GM18505 (cell line): ENCODE measurements at regions not wholly inside any gene's neighbourhood (a gene's known extent, or its start where the extent isn't known, plus 50 kb on each side); places are given as distances from the start of the nearest gene placed in this dataset.
"Not testable (repeated sequence)": the region's sequence is repeated elsewhere in the genome, so short reads cannot be mapped to it uniquely, and the experiment has no call there.

Experiments
- ATAC-seq: cut with Tn5 transposase; IDR thresholded peaks from one replicate; pipeline ENCODE4 v1.9.1; 2021; ENCODE audit not compliant: unreplicated experiment
- POLR2A ChIP-seq: IDR thresholded peaks from 4 replicates; pipeline ENCODE4 v1.6.1; 2011; ENCODE audit warnings: borderline replicate concordance; ENCODE audit not compliant: insufficient read depth, insufficient read length; ENCODE audit errors: extremely low read depth

DNA sequence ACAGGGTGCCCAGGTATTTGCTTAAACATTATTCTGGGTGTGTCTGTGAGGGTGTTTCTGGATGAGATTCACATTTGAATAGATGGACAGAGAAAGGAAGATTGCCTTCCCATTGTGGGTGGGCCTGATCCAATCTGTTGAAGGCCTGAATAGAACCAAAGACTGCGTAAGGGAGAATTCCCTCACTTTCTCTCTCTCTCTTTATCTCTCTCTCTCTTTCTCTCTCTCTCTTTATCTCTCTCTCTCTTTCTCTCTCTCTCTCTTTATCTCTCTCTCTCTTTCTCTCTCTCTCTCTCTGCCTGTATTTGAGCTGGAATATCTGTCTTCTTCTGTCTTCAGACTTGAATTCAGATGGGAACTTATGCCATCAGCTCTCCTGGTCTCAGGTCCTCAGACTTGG, 148.4 kb downstream of the FAM124B start:
- no peak for TF ChIP-seq POLR2A
- no peak for ATAC-seq

DNA sequence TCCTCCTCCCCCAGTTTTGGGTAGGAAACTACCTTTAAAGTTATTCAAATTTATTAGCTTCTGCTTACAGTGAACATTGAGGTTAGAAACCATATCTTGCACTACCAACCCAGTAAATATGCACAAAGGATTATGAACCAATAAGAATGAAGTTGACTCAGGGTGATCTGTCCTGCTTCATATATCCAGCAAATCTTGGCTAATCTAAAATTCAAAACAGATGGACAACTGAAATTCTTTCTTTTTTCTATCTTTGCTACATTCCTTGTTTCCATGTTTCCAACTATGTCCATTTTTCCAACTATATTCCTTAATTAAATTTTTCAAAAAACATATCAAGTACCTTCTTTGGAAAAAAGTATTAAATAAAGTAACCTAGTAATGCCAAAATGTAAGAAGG, 149.3 kb downstream of the FAM124B start:
- ATAC-seq = no peak
- no peak for TF ChIP-seq POLR2A

DNA sequence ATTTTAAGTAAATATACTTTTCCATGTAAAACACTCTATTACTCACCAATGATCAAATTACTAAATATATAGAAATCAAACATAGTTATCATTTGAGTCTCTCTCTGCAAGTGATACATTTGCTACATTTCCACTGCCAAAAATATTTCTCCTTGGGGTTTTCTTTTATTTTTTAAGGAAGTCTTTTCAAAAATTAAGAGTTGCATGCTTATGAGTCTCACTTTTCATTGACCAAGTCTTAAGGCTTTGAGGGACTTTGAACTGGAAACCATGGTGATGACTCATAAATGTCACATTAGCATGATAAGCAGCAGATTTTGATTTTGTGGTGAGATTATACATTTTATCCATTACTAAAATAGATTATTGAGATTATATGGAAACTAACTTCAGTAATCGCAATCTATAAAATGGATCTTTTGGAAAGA, 152.9 kb downstream of the FAM124B start:
- TF ChIP-seq POLR2A = no peak

DNA sequence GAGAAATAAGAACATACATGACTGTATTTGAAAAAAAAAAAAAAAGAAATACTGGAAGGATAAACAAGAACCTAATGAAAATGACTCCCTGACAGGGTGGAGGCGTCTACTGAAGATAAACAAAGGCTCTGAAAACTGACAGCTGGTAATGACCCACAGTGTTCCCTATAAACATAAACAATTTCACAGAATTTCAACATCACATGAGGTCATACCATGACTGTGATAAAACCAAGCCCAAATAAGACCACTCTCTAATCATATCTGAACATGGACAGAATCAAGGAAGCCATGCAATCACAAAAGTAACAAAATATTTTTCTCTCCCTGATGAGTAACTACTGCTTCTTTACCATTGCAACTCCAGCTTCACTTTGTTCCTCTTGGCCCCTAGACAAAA, 159.3 kb downstream of the FAM124B start:
- ATAC-seq = no peak
- no peak for TF ChIP-seq POLR2A

More for the DNA sequence above, 152.9 kb downstream of the FAM124B start:
- no peak for ATAC-seq

DNA sequence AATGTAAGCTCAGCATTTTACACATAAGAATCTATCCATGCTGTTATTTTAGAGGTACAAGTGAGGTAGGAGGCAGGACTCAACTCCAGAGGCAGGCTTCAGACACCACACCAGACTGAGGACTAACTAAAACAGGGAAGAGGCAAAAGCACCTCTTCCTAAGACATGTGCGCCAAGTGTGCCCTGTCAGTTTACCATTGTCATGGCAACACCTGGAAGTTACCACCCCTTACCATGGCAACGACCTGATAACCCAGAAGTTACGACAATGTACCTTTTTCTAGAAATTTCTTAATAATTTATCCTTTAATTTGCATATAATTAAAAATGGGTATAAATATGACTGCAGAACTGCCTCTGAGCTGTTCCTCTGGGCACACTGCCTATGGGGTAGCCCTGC, 160.1 kb downstream of the FAM124B start:
- no peak for TF ChIP-seq POLR2A
- ATAC-seq = no peak

DNA sequence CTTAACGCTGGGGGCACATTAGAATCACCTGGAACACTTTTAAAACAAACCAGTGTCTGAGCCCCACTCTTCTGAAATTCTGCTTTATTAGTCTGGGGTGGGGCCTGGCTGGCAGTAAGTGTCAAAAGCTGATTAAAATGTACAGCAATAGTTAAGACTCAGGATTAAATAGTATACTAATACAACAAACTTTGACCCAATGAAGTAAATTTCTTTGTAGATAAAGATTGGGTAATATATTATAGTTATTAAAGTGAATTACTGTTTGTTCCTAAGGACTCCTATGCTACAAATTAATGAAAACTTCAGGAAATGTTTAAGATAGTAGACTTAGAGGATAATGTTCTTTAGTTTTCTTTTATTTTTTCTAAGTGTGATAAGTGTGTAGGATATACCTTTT, 160.9 kb downstream of the FAM124B start:
- TF ChIP-seq POLR2A = no peak

DNA sequence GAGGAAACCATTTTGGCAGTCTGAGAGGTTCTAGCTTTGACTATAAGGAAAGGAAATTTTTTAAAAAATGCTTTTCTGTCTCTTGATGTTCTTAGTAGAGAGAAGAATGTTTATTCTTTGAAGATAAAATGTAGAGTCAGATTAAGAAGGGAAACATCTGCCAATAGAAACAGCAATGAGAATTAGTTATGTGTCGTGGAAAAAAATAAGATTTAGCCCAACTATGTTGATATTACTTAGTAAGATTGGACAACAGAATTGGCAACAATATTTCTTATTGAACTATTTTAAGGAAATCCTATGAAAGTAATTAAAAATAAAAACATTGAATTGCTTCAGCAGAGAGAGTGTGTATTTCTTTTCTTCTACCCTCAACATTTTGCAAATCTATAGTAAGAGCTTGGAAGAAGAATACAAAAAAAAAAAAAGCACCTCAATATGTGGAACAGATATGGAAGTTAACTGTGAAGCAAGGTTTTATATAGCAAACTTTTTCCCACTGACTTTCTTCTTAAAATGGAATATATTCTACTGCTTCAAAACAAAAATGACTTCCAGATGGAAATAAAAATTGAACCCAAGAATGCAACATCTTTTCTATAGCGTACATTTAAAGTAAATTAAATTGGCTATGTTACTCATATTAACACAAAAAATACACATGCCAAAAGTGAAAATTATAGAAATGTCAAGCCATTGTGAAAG, 177.9 kb downstream of the FAM124B start:
- no peak for ATAC-seq
- no peak for TF ChIP-seq POLR2A

More for the DNA sequence above, 160.9 kb downstream of the FAM124B start:
- no peak for ATAC-seq

DNA sequence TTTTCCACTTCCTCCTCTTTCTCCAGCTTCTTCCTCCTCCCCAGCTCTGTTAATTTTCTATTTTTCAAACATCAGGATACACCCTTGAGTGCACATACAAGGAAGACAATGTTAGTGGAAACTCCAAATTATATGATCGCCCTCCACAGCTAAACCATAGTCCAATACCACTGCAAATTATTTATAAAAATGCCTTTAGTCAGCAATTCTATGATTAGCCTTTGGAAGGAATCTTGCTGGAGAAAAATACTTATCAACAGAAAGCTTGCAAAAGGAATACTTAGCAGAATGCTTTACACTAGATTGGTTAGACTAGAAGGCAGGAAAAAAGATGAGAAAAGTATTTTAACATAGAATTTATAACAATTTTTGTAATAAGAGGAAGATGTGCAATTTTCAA, 178.9 kb downstream of the FAM124B start:
- no peak for ATAC-seq
- TF ChIP-seq POLR2A = no peak

DNA sequence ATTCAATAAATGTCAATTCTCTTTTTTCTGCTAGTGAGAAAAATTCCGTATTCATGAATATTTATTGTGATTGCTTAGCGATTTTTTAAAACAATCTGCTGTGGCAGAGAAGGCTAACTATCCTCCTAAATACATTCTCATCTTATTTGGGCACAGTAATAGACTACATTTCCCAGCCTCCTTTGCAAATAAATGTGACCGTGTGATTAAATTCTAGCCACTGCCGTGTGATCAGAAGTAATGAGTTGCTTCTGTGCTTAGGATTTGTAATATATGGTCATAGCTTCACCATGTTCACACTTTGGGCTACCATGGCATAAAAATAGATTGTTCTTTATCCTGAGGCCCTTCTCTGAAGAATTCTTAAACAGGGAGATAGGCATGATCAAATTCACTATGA, 179.6 kb downstream of the FAM124B start:
- no peak for TF ChIP-seq POLR2A
- no peak for ATAC-seq

DNA sequence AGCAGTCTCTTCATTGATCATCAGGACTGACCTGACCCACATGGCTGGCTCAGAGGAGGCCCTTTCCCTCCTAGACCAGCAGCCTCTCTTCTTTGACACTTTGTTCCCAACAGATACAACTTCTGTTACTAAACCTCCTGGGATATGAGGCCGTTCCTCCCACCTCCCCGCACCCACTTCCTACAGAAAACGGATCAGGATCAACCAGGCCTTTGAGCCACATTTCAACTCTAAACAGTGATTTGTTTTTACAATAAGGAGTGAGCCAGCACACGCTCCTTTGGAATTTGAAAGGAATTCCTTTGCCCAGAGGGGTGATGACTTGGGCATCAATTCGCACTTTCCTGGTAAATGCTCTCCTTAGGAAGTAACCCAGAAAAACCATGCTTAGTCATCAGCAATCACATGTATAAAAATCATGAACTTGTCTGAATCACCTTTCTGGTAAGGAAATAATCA, 180.4 kb downstream of the FAM124B start:
- no peak for TF ChIP-seq POLR2A
- no peak for ATAC-seq

DNA sequence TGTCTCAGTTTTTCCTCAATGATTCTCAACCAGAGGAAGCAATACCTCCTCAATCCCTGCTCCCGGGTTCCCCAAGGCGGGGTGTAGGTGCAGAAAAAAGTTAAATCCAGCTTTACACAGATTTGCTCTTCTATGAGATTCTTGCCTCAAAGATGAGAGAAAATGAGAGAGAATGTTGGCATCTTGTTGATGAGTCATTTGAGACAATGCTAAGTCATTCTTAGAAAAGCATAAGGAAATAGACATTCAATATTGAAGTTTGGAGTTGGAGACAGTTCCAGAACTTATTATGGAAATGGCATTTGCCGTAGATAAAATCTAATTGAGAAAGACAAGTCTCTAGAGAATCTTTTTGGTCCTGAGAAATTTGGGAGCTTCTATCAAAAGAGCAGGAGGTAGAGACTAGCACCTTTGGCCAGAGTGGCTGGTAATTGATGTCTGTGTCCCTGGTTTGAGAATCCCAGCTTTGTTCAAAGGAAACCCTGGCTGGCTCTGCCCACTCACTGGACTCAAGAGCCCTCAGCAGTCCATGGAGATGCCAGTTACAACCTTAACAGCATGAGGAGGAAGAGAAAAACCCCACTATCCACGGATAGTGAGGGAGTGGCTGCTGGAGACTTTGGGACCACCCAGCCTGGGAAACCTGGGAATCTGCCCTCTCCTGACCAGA, 181.2 kb downstream of the FAM124B start:
- ATAC-seq = no peak
- TF ChIP-seq POLR2A = no peak

DNA sequence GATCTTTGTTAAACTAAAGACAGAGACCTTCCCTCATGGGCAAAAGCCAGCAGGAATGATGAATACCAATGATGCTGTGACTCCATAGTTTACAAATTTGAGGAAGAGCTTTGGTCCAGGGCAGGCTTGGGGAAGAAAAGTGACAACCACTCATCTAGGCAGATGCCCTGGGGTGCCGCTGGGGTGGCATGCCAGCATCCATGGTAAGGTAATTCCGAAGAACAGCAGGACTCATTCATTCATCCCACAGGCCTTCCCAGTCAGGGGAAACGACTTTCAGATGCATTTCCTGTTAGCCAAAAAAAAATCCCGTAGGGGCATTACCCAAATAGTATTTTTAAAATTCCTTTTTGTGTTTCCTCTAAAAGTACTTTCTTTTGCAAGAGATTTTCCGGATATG, 180.7 kb upstream of the SERPINE2 start:
- ATAC-seq = no peak
- TF ChIP-seq POLR2A = no peak

DNA sequence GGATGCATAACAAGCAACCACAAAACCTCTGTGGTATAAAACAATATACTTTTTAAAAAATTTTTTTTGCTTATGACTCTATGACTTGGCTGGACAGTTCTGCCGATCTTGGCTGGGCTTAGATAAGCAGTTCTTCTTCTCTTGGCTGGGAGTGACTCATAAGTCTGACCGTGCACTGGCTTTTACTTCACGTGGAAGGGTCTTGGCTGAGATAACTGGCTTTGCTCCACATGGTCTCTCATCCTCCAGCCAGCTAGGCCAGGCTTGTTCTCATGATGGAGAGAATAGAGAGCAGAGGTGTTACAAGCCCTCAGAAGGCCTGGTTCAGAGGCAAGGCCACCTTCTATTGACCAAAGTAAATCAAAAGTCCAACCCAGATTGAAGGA, 178.9 kb upstream of the SERPINE2 start:
- no peak for TF ChIP-seq POLR2A
- ATAC-seq = no peak

DNA sequence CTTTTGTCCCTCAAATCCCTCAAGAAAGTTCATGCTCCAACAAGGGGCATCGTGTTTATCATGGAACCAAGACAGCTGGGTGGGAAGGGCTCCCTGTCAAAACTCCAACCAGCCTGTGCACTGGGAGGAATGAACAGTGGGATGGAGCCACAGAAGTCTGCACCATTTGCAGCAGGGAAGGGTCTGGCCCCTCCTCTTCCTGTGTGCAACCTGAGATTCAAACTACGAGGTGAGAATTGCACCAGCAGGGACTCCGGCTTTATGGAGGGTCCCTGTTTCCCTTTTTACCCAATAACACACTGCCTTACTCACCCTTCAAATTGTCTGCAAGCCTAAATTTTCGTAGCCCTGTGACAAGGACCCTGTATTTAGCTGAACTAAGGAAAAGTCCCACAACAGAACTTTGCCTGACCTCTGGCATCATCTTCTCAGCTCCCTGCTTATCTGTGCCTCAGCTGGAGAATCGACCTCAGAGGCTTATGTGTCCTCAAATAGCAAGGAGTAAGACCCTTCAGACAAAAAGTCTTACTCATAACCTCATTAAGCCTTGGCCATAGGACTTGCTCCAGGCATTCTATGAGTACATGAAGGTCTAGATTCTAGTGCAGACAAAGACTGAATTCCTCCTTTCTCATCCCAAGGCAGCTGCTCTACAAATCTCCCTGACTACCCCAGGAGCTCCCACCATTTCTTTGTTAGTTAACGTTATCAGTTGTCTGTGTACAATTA, 178.3 kb upstream of the SERPINE2 start:
- ATAC-seq = no peak

DNA sequence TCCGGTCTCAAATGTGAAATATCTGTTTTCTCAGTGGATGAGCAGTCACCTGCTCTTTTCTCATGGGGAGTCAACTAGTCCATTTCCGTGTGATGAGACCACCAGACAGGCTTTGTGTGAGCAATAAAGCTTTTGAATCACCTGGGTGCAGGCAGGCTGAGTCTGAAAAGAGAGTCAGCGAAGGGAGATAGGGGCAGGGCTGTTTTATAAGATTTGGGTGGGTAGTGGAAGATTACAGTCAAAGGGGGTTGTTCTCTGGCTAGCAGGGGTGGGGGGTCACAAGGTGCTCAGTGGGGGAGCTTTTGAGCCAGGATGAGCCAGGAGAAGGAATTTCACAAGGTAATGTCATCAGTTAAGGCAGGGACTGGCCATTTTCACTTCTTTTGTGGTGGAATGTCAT, 176.5 kb upstream of the SERPINE2 start:
- not testable (repeated sequence) for ATAC-seq

More for the DNA sequence above, 178.3 kb upstream of the SERPINE2 start:
- no peak for TF ChIP-seq POLR2A

DNA sequence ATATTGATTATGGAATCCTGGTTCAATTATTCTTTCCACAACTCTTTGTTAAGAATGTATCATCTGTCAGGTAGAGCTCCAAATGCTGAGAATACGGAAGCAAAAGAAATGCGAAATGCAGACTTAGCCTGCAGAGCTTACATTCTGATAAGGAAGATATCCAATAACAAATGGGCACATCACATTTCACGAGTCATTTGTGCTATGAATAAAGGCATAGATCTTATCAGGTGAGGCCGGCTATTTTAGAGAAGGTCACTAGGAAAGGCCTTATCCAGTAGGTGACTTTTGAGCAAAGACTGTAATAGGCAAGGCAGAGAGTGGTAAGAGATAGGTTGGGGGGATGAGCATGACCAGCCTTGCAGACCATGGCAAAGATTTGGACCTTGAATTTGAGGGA, 174.3 kb upstream of the SERPINE2 start:
- no peak for TF ChIP-seq POLR2A
- no peak for ATAC-seq
